Neural progenitor cell (in vitro differentiated cells): ENCODE measurements at regions not wholly inside any gene's neighbourhood (a gene's known extent, or its start where the extent isn't known, plus 50 kb on each side); places are given as distances from the start of the nearest gene placed in this dataset.

Source experiments
- CTCF ChIP-seq: fragments of 200-600 bp; sonication (generic); IDR thresholded peaks from 2 replicates; pipeline ENCODE4 v1.5.1; 2017; ENCODE audit warnings: antibody characterized with exemption, mild to moderate bottlenecking
- EZH2 ChIP-seq: fragments of 200-600 bp; sonication (generic); IDR thresholded peaks from 2 replicates; pipeline ENCODE4 v1.6.1; 2017; ENCODE audit warnings: antibody characterized with exemption, mild to moderate bottlenecking, moderate library complexity
- EZH2phosphoT487 ChIP-seq: fragments of 200-600 bp; sonication (generic); IDR thresholded peaks from 2 replicates; pipeline ENCODE4 v1.6.1; 2017; ENCODE audit warnings: antibody characterized with exemption

GRCh38 chr22:48665311-48665995, 1162.2 kb downstream of the BRD1 start:
- TF ChIP-seq CTCF (no peak), EZH2 (no peak), EZH2phosphoT487 (no peak)
